Small intestine (tissue), 7 donors: ENCODE measurements at regions not wholly inside any gene's neighbourhood (a gene's known extent, or its start where the extent isn't known, plus 50 kb on each side); places are given as distances from the start of the nearest gene placed in this dataset.
"Not testable (repeated sequence)": the region's sequence is repeated elsewhere in the genome, so short reads cannot be mapped to it uniquely, and the experiment has no call there.

Experiments
- DNase-seq, 2 donors: peaks; one replicate each; pipeline versions ENCODE4 v3.0.0 to v3.0.0-alpha.2; 2013
- FAIRE-seq: peaks from 2 replicates; lab custom pipeline; 2012; peaks lifted over from hg19 to GRCh38; lab: Jason Lieb, UNC
- H3K27ac ChIP-seq, 3 donors: one replicate each; pipeline ENCODE4 v1.5.1; 2013; ENCODE audit warnings: low read length in 2 of 3, mild to moderate bottlenecking in 2 of 3, control low read depth in 1 of 3, inconsistent platforms in 1 of 3, low read depth in 1 of 3, moderate library complexity in 1 of 3
- H3K27me3 ChIP-seq, 3 donors: one replicate each; pipeline ENCODE4 v1.6.1; 2013; ENCODE audit warnings: low read length in 3 of 3, inconsistent platforms in 1 of 3; ENCODE audit not compliant: control insufficient read depth in 3 of 3, insufficient read depth in 3 of 3
- H3K36me3 ChIP-seq, 3 donors: one replicate each; pipeline ENCODE4 v1.6.1; 2013; ENCODE audit warnings: low read length in 3 of 3, inconsistent platforms in 1 of 3, low read depth in 1 of 3, mild to moderate bottlenecking in 1 of 3, moderate library complexity in 1 of 3; ENCODE audit not compliant: control insufficient read depth in 3 of 3, insufficient read depth in 2 of 3
- H3K4me1 ChIP-seq, 3 donors: one replicate each; pipeline ENCODE4 v1.6.1; 2013; ENCODE audit warnings: low read length in 2 of 3, inconsistent platforms in 1 of 3, low read depth in 1 of 3, mild to moderate bottlenecking in 1 of 3, moderate library complexity in 1 of 3; ENCODE audit not compliant: control insufficient read depth in 3 of 3, insufficient read depth in 2 of 3
- H3K4me3 ChIP-seq, 3 donors: one replicate each; pipeline ENCODE4 v1.5.1; 2013; ENCODE audit warnings: low read length in 3 of 3, control low read depth in 1 of 3, inconsistent platforms in 1 of 3, low read depth in 1 of 3, mild to moderate bottlenecking in 1 of 3, moderate library complexity in 1 of 3
- H3K9me3 ChIP-seq, 2 donors: one replicate each; pipeline ENCODE4 v1.6.1; 2013; ENCODE audit warnings: low read depth in 1 of 2, low read length in 1 of 2; ENCODE audit not compliant: control insufficient read depth in 2 of 2, insufficient read depth in 1 of 2
- WGBS, 3 donors: extraction: QIAGEN DNeasy Blood & Tissue Kit; methylation state at CpG; one replicate each; pipeline ENCODE4 v1.1.7; 2013; 5-methylcytosine and 5-hydroxymethylcytosine counted together
- donor health status: healthy with polysubstance abuse.
- donor health status: control.
- donor health status: control.
- donor health status: Bipolar disorder and iron deficiency.
- donor health status: healthy.

DNA sequence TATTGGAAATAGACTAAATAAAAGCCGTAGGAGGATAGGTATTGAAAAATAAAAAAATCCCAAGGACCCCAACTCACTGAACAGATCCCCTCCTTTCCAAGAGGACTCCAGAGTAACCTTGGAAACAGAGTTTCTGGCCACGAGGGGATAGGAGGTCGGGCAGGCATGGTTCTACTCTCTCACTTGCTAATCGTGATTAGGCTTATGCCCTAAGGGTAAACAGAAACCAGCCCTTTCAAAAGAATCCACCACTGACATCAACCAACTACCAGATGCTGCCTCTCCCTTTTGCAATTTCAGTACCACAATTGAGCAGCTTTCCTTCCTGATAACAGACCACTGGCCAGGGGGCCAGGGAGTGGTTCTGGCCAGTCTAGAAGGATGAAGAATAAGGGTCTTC, 477.8 kb downstream of the EIPR1 start:
- WGBS, 3 donors: 47 to 57% (median 54%) methylated on average over 4 of the region's 4 CpGs
- FAIRE-seq: no peak
- Histone ChIP-seq H3K36me3 (no peaks in the 10 kb centered on the region), H3K4me3 (no peak overlapping the region), H3K4me1 (no peaks in the 10 kb centered on the region), H3K9me3 (no peaks in the 10 kb centered on the region), H3K27ac (no peak overlapping the region), H3K27me3 (no peaks in the 10 kb centered on the region)
- no peak for DNase-seq

DNA sequence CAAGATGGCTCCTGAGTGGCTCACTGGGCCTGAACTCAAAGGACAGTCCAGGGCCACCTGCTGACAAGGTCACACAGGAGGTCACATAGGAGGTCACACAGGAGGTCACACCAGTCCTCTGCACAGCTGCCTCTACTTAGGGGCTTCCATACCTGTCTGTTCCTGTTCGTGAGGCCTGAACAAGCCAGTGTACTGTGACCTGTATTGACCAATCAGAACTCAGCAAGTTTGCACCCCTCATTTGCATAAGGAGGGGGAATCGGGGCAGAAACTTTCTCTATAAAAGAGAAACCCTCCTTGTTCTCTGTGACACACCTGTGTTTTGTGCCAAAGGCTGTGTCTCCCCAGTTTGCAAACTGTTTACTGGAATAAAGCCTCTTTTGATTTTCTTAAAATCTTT, 478.9 kb downstream of the EIPR1 start:
- Histone ChIP-seq H3K27me3 (no peaks in the 10 kb centered on the region), H3K9me3 (no peaks in the 10 kb centered on the region), H3K36me3 (no peaks in the 10 kb centered on the region), H3K27ac (no peak overlapping the region), H3K4me3 (no peak overlapping the region), H3K4me1 (no peaks in the 10 kb centered on the region)
- DNase-seq (no peak), FAIRE-seq (no peak)
- WGBS, 3 donors: 73 to 89% (median 77%) methylated on average over 2 of the region's 2 CpGs

DNA sequence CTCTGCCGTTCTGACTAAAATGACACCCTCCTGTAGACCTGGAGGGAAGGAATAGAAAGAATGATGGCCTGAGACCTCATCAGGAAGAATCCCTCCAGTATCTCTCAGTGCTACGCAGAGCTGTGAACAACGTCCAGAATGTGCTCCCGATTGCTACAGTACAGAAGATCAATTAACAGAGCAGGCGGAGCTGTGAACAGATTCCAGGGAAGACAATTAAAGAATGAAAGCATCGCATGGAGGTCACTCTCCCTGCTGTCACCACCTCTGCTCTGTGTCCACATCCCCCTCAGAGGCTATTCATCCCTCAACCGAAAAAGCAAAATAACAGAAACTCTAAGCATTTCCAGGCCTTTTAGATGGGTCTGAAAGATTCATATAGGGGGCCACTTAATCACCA, 481.0 kb downstream of the EIPR1 start:
- H3K27ac ChIP-seq: no peak overlapping the region
- H3K4me3 ChIP-seq: no peak overlapping the region
- no peaks in the 10 kb centered on the region for H3K36me3 ChIP-seq
- no peaks in the 10 kb centered on the region for H3K9me3 ChIP-seq
- H3K27me3 ChIP-seq: no peaks in the 10 kb centered on the region
- WGBS, 3 donors: 82 to 86% (median 86%) methylated on average over 7 of the region's 7 CpGs
- no peak for DNase-seq
- H3K4me1 ChIP-seq: no peaks in the 10 kb centered on the region
- FAIRE-seq: no peak

DNA sequence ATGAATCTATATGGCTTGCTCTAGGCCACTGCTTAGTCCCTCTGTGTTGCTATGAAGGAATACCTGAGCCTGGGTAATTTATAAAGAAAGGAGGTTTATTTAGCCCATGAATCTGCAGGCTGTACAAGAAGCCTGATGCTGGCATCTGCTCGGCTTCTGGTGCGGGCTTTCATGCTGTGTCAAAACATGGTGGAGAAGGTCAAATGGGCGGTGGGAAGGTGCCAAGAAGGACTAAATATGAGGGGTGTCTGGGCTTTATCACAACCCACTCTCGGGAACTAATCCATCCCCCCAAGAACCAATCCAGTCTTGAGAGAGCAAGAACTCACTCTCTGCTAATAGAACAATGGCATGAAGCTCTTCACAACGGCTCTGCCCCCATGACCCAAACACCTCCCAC, 481.6 kb downstream of the EIPR1 start:
- WGBS, 3 donors: 84 to 94% (median 87%) methylated on average over 5 of the region's 5 CpGs
- H3K9me3 ChIP-seq: no peaks in the 10 kb centered on the region
- no peaks in the 10 kb centered on the region for H3K4me1 ChIP-seq
- FAIRE-seq (no peak), DNase-seq (no peak)
- no peak overlapping the region for H3K4me3 ChIP-seq
- no peak overlapping the region for H3K27ac ChIP-seq
- H3K27me3 ChIP-seq: no peaks in the 10 kb centered on the region
- H3K36me3 ChIP-seq: no peaks in the 10 kb centered on the region

DNA sequence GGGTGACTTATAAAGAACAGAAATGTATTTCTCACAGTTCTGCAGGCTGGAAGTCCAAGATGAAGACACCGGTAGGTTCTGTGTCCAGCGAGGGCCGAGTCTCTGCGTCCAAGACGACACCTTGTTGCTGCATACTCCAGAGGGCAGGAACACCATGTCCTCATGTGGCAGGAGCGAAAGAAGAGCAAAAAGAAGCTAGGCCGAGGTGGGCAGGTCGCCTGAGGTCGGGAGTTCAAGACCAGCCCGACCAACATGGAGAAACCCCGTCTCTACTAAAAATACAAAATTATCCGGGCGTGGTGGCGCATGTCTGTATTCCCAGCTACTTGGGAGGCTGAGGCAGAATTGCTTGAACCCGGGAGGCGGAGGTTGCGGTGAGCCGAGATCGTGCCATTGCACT, 483.6 kb downstream of the EIPR1 start:
- 85 to 87% (median 86%) methylated on average over 19 of the region's 19 CpGs for WGBS, 3 donors
- H3K27me3 ChIP-seq, H3K9me3 ChIP-seq, DNase-seq, H3K27ac ChIP-seq, FAIRE-seq, H3K4me1 ChIP-seq, H3K4me3 ChIP-seq, H3K36me3 ChIP-seq: not testable (repeated sequence)

DNA sequence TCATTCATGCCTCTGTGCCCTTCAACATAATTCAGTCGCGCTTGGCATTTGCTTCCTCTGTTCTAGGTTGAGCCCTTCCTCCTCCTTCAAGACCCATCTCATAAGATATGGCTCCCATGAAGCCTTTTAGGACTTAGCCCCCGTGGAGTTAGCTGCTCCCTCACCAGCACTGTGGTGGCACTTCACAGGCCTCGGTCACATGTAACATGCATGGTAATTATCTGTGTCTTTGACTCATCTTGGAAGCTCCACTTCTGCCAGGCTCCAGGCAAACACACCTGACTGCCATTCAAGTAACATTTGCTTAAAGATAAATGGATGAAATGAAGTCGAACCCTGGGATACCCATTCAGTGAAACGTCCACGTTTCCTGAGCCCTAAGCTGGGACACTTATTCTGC, 484.7 kb downstream of the EIPR1 start:
- Histone ChIP-seq H3K36me3 (no peaks in the 10 kb centered on the region), H3K4me3 (no peak overlapping the region), H3K9me3 (no peaks in the 10 kb centered on the region), H3K27ac (no peak overlapping the region), H3K4me1 (no peaks in the 10 kb centered on the region), H3K27me3 (no peaks in the 10 kb centered on the region)
- FAIRE-seq (no peak), DNase-seq (no peak)
- 89 to 90% (median 89%) methylated on average over 7 of the region's 7 CpGs for WGBS, 3 donors

DNA sequence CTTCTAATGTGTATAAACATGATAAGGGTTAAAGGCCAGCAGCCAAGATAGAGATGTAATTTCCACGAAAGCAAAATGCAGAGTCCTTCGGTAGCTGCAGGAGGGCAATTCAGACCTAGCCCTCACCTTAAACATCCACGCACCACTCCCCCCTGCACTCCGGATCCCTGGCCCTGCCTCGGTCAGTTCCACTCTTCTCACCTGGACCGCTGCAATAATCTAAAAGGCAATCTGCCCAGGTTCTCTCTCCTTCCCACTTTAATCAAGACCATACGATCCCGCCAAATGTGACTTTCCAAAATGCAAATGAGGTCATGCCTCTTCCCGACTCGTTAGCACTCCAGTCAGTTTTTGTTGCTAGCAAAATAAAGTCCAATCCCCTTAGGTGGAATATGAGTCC, 485.2 kb downstream of the EIPR1 start:
- Histone ChIP-seq H3K4me3 (no peak overlapping the region), H3K9me3 (no peaks in the 10 kb centered on the region), H3K4me1 (no peaks in the 10 kb centered on the region), H3K36me3 (no peaks in the 10 kb centered on the region), H3K27me3 (no peaks in the 10 kb centered on the region), H3K27ac (no peak overlapping the region)
- 75 to 85% (median 84%) methylated on average over 10 of the region's 10 CpGs for WGBS, 3 donors
- no peak for DNase-seq
- no peak for FAIRE-seq

DNA sequence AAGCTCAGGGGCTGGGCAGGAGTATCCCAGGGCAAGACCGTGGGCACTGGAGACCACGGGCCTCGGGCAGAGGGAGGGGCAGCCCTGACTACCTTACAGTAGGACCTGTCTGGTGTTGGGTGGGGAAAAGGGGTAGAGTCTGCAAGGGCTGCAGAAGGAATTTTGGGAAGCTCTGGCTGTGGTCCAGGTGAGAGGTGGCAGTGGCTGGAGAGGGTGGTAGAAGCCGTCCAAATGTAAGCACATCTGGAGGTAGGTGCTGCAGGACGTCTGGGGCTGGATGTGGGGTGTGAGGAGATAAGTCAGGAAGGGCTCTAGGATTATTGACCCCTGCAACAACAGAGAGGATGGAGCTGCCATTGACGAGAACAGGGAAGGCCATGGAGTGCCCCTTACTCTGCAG, 486.7 kb downstream of the EIPR1 start:
- FAIRE-seq (no peak), DNase-seq (no peak)
- WGBS, 3 donors: 73 to 76% (median 74%) methylated on average over 6 of the region's 6 CpGs
- H3K4me1 ChIP-seq: no peaks in the 10 kb centered on the region
- H3K27me3 ChIP-seq: no peaks in the 10 kb centered on the region
- H3K4me3 ChIP-seq: no peak overlapping the region
- no peaks in the 10 kb centered on the region for H3K36me3 ChIP-seq
- H3K9me3 ChIP-seq: no peaks in the 10 kb centered on the region
- no peak overlapping the region for H3K27ac ChIP-seq

DNA sequence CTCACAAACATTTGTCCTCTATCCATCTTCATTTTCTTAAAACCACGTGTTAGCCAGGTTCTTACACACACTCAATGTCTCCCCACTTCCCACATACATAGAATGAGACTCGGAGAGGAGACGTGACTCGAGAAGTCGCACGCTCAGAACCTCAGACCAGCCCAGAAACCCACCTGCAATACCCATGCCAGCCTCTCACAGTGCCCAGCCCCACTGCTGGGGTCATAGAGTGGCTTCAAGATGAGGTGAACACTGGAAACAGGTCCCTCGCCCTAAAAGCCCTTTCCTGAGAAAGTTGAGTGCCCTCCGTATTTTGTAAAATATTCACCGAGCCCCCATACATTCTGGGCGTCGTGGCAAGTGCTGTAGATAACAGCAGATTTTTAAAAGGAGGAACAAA, 487.4 kb downstream of the EIPR1 start:
- DNase-seq (no peak), FAIRE-seq (no peak)
- Histone ChIP-seq H3K9me3 (no peaks in the 10 kb centered on the region), H3K4me1 (no peaks in the 10 kb centered on the region), H3K4me3 (no peak overlapping the region), H3K27me3 (no peaks in the 10 kb centered on the region), H3K36me3 (no peaks in the 10 kb centered on the region), H3K27ac (no peak overlapping the region)
- 84 to 86% (median 85%) methylated on average over 11 of the region's 11 CpGs for WGBS, 3 donors
